AG08395 (cell line): ENCODE measurements at regions not wholly inside any gene's neighbourhood (a gene's known extent, or its start where the extent isn't known, plus 50 kb on each side); places are given as distances from the start of the nearest gene placed in this dataset.

Experiments used
- DNase-seq: peaks from one replicate; pipeline ENCODE4 v3.0.0; 2012; ENCODE audit warnings: mixed read lengths, low spot score

GRCh38 chr20:51095633-51096521, 73.0 kb upstream of the KCNG1 start:
- DNase-seq = no peak

DNA sequence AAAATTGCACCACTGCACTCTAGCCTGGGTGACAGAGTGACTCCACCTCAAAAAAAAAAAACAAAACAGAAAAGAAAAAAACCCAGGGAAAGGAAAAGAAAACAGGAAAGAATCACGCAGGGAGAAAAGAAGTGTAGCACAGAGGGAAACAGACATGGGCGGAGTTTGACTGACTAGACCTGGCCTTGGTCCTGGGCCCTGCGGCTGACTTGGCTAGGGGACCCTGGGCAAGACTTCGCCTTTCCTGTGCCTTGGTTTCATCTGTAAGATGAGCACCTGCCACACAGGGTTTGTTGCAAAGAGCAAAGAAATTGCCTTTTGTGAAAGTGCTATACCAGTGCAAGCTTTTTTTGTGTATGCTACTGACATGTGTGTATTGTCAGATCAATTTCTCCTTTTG, 71.3 kb upstream of the KCNG1 start:
- DNase-seq = no peak

DNA sequence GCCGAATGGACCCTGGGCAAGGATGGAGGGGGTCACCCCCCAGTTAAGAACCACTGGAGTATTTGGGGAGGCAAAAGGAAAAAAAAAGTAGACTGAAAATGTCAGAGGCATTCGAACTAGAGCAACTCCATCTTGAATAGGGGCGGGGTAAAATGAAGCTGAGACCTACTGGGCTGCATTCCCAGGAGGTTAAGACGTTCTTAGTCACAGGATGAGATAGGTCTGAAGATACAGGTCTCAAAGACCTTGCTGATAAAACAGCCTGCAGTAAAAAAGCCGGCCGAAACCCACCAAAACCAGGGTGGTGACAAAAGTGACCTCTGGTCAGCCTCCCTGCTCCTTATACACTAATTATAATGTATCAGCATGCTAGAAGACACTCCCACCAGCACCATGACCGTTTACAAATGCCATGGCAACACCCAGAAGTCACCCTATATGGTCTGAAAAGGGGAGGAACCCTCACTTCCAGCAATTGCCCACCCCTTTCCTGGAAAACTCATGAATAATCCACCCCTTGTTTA, 70.4 kb upstream of the KCNG1 start:
- no peak for DNase-seq

DNA sequence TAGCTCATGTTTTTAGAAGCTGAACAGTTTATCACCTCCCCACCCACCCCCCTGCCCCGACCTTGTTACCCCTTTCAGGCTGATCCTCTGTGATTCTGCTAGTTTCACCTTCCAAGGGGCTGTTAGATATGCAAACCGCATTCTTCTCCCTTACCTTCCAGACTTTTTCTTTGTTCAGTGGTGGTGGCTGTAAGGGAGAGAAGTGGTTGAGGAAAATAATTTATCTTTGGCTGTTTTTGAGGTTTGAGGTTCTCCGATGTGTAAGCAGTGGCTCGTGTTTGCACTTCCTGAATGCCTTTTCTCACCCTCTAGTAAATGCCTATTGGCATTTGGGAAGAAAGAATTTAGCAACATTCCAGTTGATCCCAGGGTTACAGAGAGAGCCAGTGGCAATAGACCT, 69.4 kb upstream of the KCNG1 start:
- DNase-seq = no peak

DNA sequence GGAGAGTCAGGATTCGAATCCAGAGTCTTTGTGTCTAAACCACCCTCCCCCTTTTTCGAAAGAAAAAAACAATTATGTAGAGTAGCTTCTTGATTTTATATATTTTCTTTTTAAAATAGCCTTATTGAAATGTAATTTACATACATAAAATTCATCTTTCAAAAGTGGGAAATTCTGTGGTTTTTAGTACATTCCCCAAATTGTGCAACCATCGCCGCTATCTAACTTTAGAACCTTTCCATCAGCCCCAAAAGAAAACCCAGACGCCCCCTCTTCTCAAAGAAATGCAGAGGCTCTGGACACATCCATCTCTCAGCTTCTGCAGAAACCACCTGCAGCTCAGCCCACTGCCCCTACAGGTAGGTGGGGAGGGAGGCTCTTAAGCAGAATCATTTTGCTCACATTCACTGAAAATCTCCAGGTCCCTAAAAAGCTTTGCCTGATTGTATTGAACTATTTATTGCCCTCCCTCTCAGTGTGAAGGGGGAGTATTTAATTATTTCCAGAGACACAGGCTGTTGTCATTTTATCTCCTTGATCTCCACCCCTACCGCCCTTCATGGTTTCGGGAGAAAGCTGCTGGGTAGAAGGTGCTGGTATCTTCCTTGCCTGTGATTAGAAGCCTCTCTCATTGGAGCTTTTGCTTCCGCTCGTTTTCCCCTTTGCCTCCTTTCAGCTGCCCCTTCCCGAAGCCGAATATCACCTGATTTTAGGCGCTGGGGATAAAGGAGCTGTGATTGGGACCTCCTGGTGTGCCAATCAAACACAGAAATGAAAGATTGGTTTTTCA, 68.7 kb upstream of the KCNG1 start:
- no peak for DNase-seq

DNA sequence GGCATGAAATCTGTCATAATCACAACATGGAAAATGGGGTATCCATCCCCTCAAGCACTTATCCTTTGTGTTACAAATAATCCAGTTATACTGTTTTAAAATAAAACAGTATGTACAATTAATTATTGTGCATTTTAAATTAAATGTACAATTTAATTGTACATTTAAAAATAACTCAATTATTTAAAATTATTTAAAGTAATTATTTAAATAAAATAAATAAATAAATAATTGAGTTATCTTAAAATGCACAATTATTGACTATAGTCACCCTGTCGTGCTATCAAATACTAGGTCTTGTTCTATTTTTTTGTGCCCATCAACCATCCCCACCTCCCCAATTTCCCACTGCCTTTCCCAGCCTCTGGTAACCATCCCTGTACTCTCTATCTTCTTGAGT, 66.9 kb upstream of the KCNG1 start:
- DNase-seq = no peak

DNA sequence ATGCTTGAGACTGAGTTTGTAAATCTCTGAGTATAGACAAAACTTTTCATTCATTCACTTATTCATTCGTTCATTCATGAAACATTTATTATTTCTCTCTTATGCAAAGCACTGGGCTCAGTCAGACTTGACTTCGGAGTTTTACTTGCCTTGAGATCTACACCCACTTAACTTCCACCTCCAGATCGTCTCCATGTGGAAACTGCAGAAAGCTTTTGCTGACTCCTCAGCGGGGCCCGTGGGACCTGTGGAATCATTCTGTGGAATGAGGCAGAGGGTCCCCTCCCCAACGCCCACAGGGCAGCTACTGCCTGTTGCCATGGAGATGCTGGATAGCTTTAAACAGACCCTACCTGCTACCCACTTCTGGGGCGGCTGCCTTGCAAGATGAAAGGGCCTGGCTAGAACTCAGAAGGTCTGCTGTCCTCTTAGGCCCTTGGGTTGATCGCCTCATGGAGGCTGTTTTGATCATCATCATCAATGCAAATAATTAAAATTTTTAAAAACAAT, 66.4 kb upstream of the KCNG1 start:
- DNase-seq = no peak

GRCh38 chr20:51087266-51087665, 64.4 kb upstream of the KCNG1 start:
- no peak for DNase-seq

GRCh38 chr20:51085769-51086168, 62.9 kb upstream of the KCNG1 start:
- no peak for DNase-seq

DNA sequence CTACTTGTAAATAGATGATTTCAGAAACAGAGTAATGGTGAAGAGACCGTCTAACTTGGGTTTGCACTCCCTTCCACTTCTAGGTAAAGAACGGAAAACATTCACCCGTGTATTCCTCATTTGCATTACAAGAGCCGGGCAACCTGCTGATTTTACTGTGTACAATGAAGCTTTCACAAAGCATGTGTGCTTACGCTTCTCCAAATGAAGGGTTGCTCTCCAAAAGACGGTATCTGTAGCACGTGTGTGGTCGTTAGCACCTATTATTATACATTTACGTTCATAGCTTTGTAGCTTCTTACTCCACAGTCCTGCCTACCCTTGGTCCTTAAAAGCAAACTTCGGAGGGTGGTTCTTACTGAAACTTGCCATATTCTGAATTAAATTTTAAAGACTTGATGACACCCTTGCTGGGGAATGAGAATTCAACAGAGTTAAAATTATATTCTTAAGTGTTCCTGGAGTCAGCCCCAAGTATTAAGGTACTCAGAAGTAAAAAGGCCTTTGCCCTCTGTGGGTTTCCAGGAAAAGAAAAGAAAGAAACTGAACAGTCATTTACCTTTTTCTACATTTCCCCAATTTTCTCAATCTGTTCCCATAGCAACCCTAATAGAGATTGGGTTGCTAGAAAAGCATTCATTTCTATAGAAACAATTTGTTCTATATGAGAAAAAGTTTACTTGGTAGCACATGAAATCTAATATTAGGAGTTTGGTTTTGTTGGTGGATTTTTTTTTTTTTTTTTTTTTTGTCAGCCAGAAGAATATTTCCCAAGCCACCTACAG, 61.9 kb upstream of the KCNG1 start:
- DNase-seq = no peak

DNA sequence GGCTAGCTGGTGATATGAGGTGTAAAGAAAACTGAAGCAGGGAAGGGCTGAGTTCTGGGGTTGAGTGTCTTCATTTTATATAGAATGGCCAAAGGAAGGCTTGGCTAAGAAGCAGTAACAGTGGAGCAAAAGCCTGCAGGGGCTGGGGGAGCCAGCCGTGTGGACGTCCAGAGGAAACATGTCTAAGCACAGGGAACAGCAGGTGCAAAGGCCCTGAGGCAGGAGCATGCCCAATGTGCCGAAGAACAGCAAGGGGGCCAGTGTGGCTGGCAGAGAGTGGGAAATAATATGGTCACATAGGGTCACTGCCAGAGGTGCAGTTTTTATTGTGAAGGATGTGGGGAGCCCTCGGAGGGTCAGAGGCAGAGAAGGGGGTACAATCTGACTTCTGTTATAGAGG, 60.5 kb upstream of the KCNG1 start:
- DNase-seq = no peak

DNA sequence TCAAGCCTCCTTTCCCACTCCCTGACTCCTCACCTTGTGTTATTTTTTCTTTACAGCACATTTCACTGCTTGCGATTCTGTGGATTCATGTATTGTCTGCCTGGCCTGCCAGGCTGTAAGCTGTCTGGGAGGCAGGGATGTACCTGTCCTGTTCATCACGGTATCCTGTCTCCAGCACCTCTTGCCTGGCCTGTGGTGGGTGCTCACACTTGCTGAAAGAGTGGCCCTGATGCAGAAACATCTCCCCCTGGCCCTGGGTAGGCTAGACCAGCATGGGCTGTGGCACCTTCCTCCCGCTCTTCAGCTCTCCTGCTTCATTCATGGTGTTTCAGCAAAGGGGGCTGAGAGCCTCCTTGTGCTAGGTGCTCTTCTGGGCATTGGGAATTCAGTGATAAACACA, 60.1 kb upstream of the KCNG1 start:
- DNase-seq = no peak

GRCh38 chr20:51080516-51080915, 57.6 kb upstream of the KCNG1 start:
- DNase-seq = no peak

- DNase-seq = no peak
Observed at GRCh38 chr20:51079488-51079887, 56.6 kb upstream of the KCNG1 start.

DNA sequence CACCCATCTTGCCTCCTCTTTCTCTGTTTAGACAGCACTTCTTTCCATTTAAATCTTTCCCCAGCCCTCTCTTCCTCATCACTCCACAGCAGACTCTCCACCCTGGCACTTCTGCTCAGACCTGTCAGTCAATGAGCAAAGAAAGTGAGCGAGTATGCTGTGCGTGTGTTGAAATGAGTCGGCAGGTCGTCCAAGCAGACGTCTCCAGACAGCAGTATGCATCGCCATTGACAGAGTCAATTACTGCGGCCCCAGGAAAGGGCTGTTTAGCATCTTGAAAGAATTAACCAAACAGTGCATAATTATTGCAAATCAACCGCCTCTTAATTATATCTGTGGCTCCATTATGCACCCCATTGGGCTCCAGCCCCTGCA, 54.8 kb upstream of the KCNG1 start:
- no peak for DNase-seq

DNA sequence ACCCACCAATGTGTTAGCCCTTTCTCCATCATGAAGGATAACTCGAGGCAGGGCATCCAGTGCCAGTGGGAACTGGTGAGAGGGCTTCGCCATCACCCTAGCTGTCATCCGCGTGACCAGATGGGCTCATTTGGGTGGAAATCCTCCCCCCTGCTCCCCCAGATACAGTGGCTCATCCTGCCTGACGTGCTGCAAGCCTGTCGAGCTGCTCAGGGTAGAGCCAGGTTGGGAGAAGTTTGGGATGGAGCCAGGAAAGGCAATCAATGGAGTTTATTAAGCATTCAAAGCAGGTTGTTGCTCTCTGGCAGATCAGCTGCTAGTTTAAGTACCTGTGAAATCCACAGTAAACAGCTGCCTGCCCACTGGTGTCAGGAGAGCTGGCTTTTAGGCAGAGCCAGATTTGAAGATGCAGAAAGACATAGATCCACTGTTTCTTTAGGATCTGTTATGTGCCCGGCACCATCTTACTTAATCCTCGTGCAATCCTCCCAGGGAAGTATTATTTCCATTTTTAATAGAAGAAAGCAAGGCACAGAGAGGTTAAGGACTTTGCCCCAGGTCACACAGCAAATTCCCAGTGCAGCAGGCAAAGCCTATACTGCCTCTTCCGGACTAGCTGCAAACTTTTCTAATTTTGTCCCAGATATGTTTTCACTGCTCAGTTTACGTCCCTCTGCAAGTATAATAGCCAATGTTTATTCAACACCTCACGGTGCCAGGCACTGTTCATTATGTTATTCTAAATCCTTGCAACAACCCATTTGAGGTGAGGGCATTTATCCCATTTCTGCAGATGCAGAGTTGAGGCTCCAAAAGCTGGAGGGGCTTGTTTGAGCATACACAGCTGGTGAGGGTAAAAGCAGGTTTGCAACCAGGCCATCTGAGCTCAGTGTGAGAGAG, 54.1 kb upstream of the KCNG1 start:
- DNase-seq = no peak

GRCh38 chr20:51074062-51074461, 51.2 kb upstream of the KCNG1 start:
- DNase-seq = no peak
